ENCODE measurements at regions not wholly inside any gene's neighbourhood (a gene's known extent, or its start where the extent isn't known, plus 50 kb on each side); places are given as distances from the start of the nearest gene placed in this dataset.

GRCh38 chr3:117234331-117234730 is 524.8 kb downstream of the TUSC7 start:
- ATAC-seq = no peak
- intact Hi-C loops (cut with DNase I; ENCODE audit: low total_unique reads) (no loop called here), in situ Hi-C loops (cut with MboI; ENCODE audit: low sequenced_read_pairs in 4 of 4) (no loop called here)
- Histone ChIP-seq H3K4me1 (no peaks in the 10 kb centered on the region), H3K9me3 (no peaks in the 10 kb centered on the region), H3K4me3 (no peak overlapping the region), H3K27ac (no peak overlapping the region), H3K27me3 (no peaks in the 10 kb centered on the region), H3K36me3 (no peaks in the 10 kb centered on the region)
- TF ChIP-seq CTCF (IDR thresholded peaks at IDR 0.05 in 4 of 5, conservative IDR thresholded peaks at IDR 0.05 in 1 of 5) = no peak
- no peak for TF ChIP-seq POLR2A (IDR thresholded peaks at IDR 0.05)
- no peak for DNase-seq

DNA sequence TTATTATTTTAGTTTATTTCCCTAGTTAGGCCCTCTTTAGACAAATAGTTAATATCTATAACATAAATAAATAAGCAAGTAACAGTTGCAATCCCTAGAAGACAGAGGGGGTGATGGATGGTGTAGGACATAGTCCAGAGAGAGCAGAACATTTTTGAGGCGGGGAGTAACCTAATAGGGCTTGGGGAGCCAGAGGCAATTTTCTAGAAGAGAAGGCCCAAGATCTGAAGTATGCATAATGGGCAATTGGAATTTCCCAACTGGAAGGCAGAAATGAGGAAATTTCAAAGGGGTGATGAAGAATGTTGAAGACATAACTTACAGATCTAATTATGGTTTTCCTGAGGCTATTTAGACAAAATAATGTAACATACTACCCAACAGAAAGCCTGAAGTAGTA is 525.7 kb downstream of the TUSC7 start:
- TF ChIP-seq CTCF (IDR thresholded peaks at IDR 0.05 in 4 of 5, conservative IDR thresholded peaks at IDR 0.05 in 1 of 5) = no peak
- no peak for TF ChIP-seq POLR2A (IDR thresholded peaks at IDR 0.05)
- no peak overlapping the region for H3K27ac ChIP-seq
- H3K36me3 ChIP-seq = no peaks in the 10 kb centered on the region
- H3K9me3 ChIP-seq = no peaks in the 10 kb centered on the region
- no peak for ATAC-seq
- H3K4me1 ChIP-seq = no peaks in the 10 kb centered on the region
- H3K27me3 ChIP-seq = no peaks in the 10 kb centered on the region
- in situ Hi-C loops (cut with MboI; ENCODE audit: low sequenced_read_pairs in 4 of 4) (no loop called here), intact Hi-C loops (cut with DNase I; ENCODE audit: low total_unique reads) (no loop called here)
- H3K4me3 ChIP-seq = no peak overlapping the region
- DNase-seq = no peak

DNA sequence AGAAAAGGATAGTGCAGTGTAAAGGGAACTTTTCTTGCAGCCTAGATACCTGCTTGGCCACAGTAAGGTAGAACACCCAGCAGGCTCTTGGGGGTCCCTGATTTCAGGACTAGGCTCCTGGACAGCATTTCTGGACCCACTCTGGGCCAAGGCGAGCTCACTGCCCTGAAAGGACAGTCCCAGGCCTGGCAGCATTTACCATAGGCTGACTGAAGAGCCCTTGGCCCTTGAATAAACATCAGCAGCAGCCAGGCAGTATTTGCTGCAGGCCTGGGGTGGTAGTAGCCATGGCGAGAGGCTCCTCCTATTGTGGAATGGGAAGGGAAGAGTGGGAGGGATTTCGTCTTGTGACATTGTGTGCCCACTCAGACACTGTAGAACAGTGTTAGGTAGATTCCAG is 529.2 kb downstream of the TUSC7 start:
- in situ Hi-C loops (cut with MboI; ENCODE audit: low sequenced_read_pairs in 4 of 4) (no loop called here), intact Hi-C loops (cut with DNase I; ENCODE audit: low total_unique reads) (no loop called here)
- ATAC-seq = no peak
- Histone ChIP-seq H3K27me3 (no peaks in the 10 kb centered on the region), H3K4me1 (no peaks in the 10 kb centered on the region), H3K4me3 (no peak overlapping the region), H3K36me3 (no peaks in the 10 kb centered on the region), H3K27ac (no peak overlapping the region), H3K9me3 (no peaks in the 10 kb centered on the region)
- no peak for DNase-seq
- TF ChIP-seq POLR2A (IDR thresholded peaks at IDR 0.05) = no peak
- TF ChIP-seq CTCF (IDR thresholded peaks at IDR 0.05 in 4 of 5, conservative IDR thresholded peaks at IDR 0.05 in 1 of 5) = no peak

DNA sequence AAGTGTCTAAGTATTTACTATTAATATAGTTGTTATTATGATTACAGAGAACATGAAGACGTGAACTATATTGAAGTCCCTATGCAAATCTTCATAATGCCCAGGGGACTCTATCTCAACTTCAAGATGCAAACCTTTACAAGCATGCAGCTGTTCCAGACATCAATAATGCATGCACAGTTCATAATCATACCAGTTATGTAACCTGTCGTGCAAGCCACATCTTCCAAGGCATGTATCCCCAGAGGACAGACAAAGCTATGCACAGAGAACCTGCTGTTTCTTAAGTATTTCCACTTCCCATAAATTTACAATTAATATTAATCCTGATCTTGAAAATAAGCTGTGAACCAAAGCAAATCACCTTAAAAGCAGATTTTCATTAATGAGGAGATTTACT is 534.1 kb downstream of the TUSC7 start:
- in situ Hi-C loops (cut with MboI; ENCODE audit: low sequenced_read_pairs in 4 of 4) = no loop called here
- no peak overlapping the region for H3K4me3 ChIP-seq
- ATAC-seq (no peak), DNase-seq (no peak)
- no peak for TF ChIP-seq POLR2A (IDR thresholded peaks at IDR 0.05)
- no peaks in the 10 kb centered on the region for H3K36me3 ChIP-seq
- intact Hi-C loops (cut with DNase I; ENCODE audit: low total_unique reads) = no loop called here
- no peak overlapping the region for H3K27ac ChIP-seq
- H3K9me3 ChIP-seq = no peaks in the 10 kb centered on the region
- no peaks in the 10 kb centered on the region for H3K27me3 ChIP-seq
- no peaks in the 10 kb centered on the region for H3K4me1 ChIP-seq

- Histone ChIP-seq H3K27me3 (no peaks in the 10 kb centered on the region), H3K27ac (no peak overlapping the region), H3K4me3 (no peak overlapping the region), H3K4me1 (no peaks in the 10 kb centered on the region), H3K36me3 (no peaks in the 10 kb centered on the region), H3K9me3 (no peaks in the 10 kb centered on the region)
- intact Hi-C loops (cut with DNase I; ENCODE audit: low total_unique reads) = no loop called here
- in situ Hi-C loops (cut with MboI; ENCODE audit: low sequenced_read_pairs in 4 of 4) = no loop called here
- ATAC-seq (no peak), DNase-seq (no peak)
- no peak for TF ChIP-seq CTCF (IDR thresholded peaks at IDR 0.05 in 4 of 5, conservative IDR thresholded peaks at IDR 0.05 in 1 of 5)
Observed at GRCh38 chr3:117246771-117247555, 537.4 kb downstream of the TUSC7 start.

Data from gastrocnemius medialis (tissue), 4 donors.